Activated B cell treated with CpG ODN at 0.5 μM for 24 hours (primary cell): ENCODE measurements at regions not wholly inside any gene's neighbourhood (a gene's known extent, or its start where the extent isn't known, plus 50 kb on each side); places are given as distances from the start of the nearest gene placed in this dataset.

Experiments
- ATAC-seq: fragments of 200-7000 bp; cut with Tn5 transposase; one replicate; pipeline ENCODE4 v1.10.0; 2021; ENCODE audit warnings: low read depth, mild to moderate bottlenecking, moderate library complexity
- CTCF ChIA-PET: fragments of 350-600 bp; sonication (Branson Sonifier 250); formaldehyde crosslinking; loops from one replicate; lab custom pipeline; 2021; ENCODE audit warnings: antibody characterized with exemption; lab: Charles Lee
- POLR2A ChIA-PET: fragments of 350-600 bp; sonication (Branson Sonifier 250); formaldehyde crosslinking; loops from one replicate; lab custom pipeline; 2021; ENCODE audit warnings: antibody characterized with exemption; lab: Charles Lee
- DNase-seq: peaks from one replicate; pipeline ENCODE4 v3.0.0; 2022
- H3K27ac Mint-ChIP-seq: one replicate; pipeline ENCODE4 v1.8.0; 2020; ENCODE audit warnings: mixed read lengths
- H3K27me3 Mint-ChIP-seq: one replicate; pipeline ENCODE4 v1.8.0; 2021; ENCODE audit warnings: mixed read lengths
- H3K36me3 Mint-ChIP-seq: one replicate; pipeline ENCODE4 v1.8.0; 2021; ENCODE audit warnings: low read depth, mixed read lengths
- H3K4me1 Mint-ChIP-seq: one replicate; pipeline ENCODE4 v1.8.0; 2021; ENCODE audit warnings: mixed read lengths
- H3K4me3 Mint-ChIP-seq: one replicate; pipeline ENCODE4 v1.8.0; 2020; ENCODE audit warnings: mild to moderate bottlenecking, mixed read lengths
- H3K9me3 Mint-ChIP-seq: one replicate; pipeline ENCODE4 v1.8.0; 2020; ENCODE audit warnings: mixed read lengths
- intact Hi-C: fragments of 100-400 bp; cut with micrococcal nuclease; formaldehyde crosslinking; loops from one replicate; pipeline ENCODE4 v1.15.1; 2024
- TF ChIP-seq, protein P1 (sequence below): fragments of 200-600 bp; IDR thresholded peaks from one replicate; pipeline ENCODE4 v1.8.0; 2022; ENCODE audit warnings: antibody characterized with exemption, mild to moderate bottlenecking

GRCh38 chr3:36258421-36258820, 121.9 kb upstream of the STAC start:
- intact Hi-C loops, result no loop called here
- H3K9me3 Mint-ChIP-seq, result peaks cover 9% of the 10 kb centered on the region
- H3K36me3 Mint-ChIP-seq, result no peaks in the 10 kb centered on the region
- H3K27me3 Mint-ChIP-seq, result no peaks in the 10 kb centered on the region
- POLR2A ChIA-PET, result no interaction called here
- no peak for ATAC-seq
- DNase-seq, result no peak
- H3K27ac Mint-ChIP-seq, result no peak overlapping the region
- no peak overlapping the region for H3K4me3 Mint-ChIP-seq
- TF ChIP-seq, protein P1, sequence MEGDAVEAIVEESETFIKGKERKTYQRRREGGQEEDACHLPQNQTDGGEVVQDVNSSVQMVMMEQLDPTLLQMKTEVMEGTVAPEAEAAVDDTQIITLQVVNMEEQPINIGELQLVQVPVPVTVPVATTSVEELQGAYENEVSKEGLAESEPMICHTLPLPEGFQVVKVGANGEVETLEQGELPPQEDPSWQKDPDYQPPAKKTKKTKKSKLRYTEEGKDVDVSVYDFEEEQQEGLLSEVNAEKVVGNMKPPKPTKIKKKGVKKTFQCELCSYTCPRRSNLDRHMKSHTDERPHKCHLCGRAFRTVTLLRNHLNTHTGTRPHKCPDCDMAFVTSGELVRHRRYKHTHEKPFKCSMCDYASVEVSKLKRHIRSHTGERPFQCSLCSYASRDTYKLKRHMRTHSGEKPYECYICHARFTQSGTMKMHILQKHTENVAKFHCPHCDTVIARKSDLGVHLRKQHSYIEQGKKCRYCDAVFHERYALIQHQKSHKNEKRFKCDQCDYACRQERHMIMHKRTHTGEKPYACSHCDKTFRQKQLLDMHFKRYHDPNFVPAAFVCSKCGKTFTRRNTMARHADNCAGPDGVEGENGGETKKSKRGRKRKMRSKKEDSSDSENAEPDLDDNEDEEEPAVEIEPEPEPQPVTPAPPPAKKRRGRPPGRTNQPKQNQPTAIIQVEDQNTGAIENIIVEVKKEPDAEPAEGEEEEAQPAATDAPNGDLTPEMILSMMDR, result no peak
- H3K4me1 Mint-ChIP-seq, result no peaks in the 10 kb centered on the region
- CTCF ChIA-PET, result no interaction called here

DNA sequence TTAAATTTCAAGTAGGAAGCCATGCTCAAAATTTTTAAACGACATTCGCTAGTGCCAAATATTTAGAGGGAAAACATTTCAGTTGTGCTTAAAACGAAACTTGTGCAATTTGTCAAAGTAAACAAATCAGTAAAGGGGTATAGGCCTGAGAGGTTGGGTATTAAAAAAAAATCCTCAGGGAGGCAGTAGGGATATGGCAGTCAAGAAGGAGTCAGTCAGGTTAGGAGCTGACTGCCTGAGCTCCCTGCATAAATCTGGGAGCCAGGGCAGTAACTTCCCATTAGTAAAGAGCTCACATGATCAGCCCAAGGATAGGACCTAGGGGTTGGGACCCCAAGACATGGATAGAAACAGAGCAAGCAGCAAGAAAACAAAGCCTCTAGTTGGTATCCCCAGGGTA, 120.7 kb upstream of the STAC start:
- TF ChIP-seq, protein P1, result no peak
- DNase-seq (no peak), ATAC-seq (no peak)
- peaks cover 8% of the 10 kb centered on the region for H3K9me3 Mint-ChIP-seq
- H3K4me1 Mint-ChIP-seq, result no peaks in the 10 kb centered on the region
- intact Hi-C loops, result no loop called here
- CTCF ChIA-PET, result no interaction called here
- no peaks in the 10 kb centered on the region for H3K27me3 Mint-ChIP-seq
- POLR2A ChIA-PET, result no interaction called here
- no peaks in the 10 kb centered on the region for H3K36me3 Mint-ChIP-seq
- H3K27ac Mint-ChIP-seq, result no peak overlapping the region
- no peak overlapping the region for H3K4me3 Mint-ChIP-seq

DNA sequence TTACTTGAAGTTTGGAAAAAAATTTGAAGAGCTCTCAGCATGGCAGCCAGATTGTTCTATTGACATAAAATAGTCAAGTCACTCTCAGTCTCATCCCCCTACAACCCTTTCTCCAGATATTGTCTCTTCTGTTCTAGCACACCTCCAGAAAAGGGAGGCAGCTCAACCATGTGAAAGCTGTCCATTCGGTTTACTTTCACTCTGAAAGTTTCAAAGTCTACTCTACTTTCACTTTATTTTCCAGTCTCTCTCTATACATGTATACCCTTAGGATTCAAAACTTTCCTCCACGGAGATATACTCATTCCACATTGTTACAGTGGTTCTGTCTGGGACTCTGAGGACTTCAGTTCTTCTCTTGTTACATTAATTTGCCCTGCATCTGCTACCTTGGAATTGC, 111.0 kb upstream of the STAC start:
- no peaks in the 10 kb centered on the region for H3K9me3 Mint-ChIP-seq
- no peaks in the 10 kb centered on the region for H3K27me3 Mint-ChIP-seq
- no peak overlapping the region for H3K4me3 Mint-ChIP-seq
- ATAC-seq, result no peak
- no peak for DNase-seq
- TF ChIP-seq, protein P1, result no peak
- H3K4me1 Mint-ChIP-seq, result no peaks in the 10 kb centered on the region
- intact Hi-C loops, result no loop called here
- H3K27ac Mint-ChIP-seq, result no peak overlapping the region
- ChIA-PET CTCF (no interaction called here), POLR2A (no interaction called here)
- no peaks in the 10 kb centered on the region for H3K36me3 Mint-ChIP-seq

GRCh38 chr3:36282766-36283165, 97.5 kb upstream of the STAC start:
- DNase-seq, result no peak
- Mint-ChIP-seq H3K36me3 (no peaks in the 10 kb centered on the region), H3K27me3 (peaks cover 2% of the 10 kb centered on the region), H3K4me1 (no peaks in the 10 kb centered on the region), H3K9me3 (peaks cover 3% of the 10 kb centered on the region), H3K27ac (no peak overlapping the region), H3K4me3 (no peak overlapping the region)
- TF ChIP-seq, protein P1, result no peak
- CTCF ChIA-PET, result no interaction called here
- no peak for ATAC-seq
- POLR2A ChIA-PET, result no interaction called here
- intact Hi-C loops, result no loop called here

DNA sequence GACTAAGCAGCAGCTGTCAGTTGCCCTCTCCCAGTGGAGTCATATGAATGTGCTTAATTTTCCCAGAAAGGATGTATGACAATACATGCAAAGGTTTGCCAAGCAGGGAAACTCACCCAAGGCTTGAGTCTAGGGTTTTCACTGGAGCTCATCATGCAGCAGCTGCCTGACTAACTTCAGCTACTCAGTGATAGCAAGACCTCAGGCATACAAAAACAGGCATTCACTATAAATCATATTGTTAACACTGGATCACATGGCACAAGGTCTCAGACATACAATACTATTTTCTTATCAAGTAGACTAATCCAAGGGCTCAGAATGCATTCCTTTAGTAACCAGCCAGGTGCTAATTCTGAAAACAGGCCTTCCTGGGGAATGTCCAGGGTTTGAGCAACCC, 85.0 kb upstream of the STAC start:
- no peak overlapping the region for H3K27ac Mint-ChIP-seq
- DNase-seq, result no peak
- H3K27me3 Mint-ChIP-seq, result no peaks in the 10 kb centered on the region
- ATAC-seq, result no peak
- ChIA-PET POLR2A (no interaction called here), CTCF (no interaction called here)
- intact Hi-C loops, result no loop called here
- TF ChIP-seq, protein P1, result no peak
- no peaks in the 10 kb centered on the region for H3K36me3 Mint-ChIP-seq
- no peak overlapping the region for H3K4me3 Mint-ChIP-seq
- no peaks in the 10 kb centered on the region for H3K9me3 Mint-ChIP-seq
- no peaks in the 10 kb centered on the region for H3K4me1 Mint-ChIP-seq
